HG03439 (cell line): ENCODE measurements at regions not wholly inside any gene's neighbourhood (a gene's known extent, or its start where the extent isn't known, plus 50 kb on each side); places are given as distances from the start of the nearest gene placed in this dataset.

Experiments
- ATAC-seq: cut with Tn5 transposase; IDR thresholded peaks from one replicate; pipeline ENCODE4 v1.9.1; 2021; ENCODE audit warnings: mild to moderate bottlenecking, moderate library complexity; ENCODE audit not compliant: unreplicated experiment

- ATAC-seq: no peak
These were observed 53.3 kb upstream of the ATP10B start for GRCh38 chr5:160905285-160905684.

- ATAC-seq: no peak
These were observed 52.6 kb upstream of the ATP10B start for GRCh38 chr5:160904591-160904990.

DNA sequence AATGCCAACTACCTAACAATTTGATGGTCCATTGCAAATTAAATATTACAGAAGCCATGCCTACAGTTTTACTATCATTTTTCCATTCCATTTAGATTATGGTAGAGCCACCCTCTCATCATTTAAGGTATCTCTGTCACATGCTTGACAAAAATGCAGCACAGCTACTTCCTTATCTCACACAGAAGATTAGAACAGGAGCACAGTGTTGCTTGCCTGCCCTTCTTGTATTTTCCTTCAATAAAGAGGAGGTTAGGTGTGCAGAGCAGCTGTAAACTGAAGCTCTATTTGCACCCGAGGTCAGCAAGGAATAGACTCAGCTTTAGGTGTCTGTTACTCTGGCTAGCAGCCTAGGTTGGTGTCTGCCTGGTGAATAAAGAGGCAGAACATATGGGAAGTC lies 51.5 kb upstream of the ATP10B start:
- ATAC-seq: no peak

- ATAC-seq: no peak
These were observed 51.1 kb upstream of the ATP10B start for GRCh38 chr5:160903076-160903475.
